CD4-positive, alpha-beta memory T cell (primary cell): ENCODE measurements at regions not wholly inside any gene's neighbourhood (a gene's known extent, or its start where the extent isn't known, plus 50 kb on each side); places are given as distances from the start of the nearest gene placed in this dataset.
"Not testable (repeated sequence)": the region's sequence is repeated elsewhere in the genome, so short reads cannot be mapped to it uniquely, and the experiment has no call there.

Experiments used
- CTCF ChIA-PET: fragments of 350-600 bp; sonication (Branson Sonifier 250); formaldehyde crosslinking; loops from one replicate; lab custom pipeline; 2021; ENCODE audit warnings: inconsistent platforms; ENCODE audit not compliant: partially characterized antibody; lab: Charles Lee
- POLR2A ChIA-PET: fragments of 350-600 bp; sonication (Branson Sonifier 250); formaldehyde crosslinking; loops from one replicate; lab custom pipeline; 2021; ENCODE audit not compliant: partially characterized antibody; lab: Charles Lee
- DNase-seq, 5 donors: peaks; one replicate each; pipeline versions ENCODE4 v3.0.0 to v3.0.0-alpha.2; 2020 to 2022; ENCODE audit warnings: mixed read lengths in 1 of 5
- H3K27ac ChIP-seq: one replicate; pipeline ENCODE4 v1.7.0; 2013; ENCODE audit warnings: low read depth, low read length
- H3K27me3 ChIP-seq: 2 replicates; pipeline ENCODE4 v1.7.0; 2013; ENCODE audit warnings: mild to moderate bottlenecking, low read length, moderate library complexity; ENCODE audit not compliant: insufficient read depth
- H3K36me3 ChIP-seq: 2 replicates; pipeline ENCODE4 v1.7.0; 2013; ENCODE audit warnings: mild to moderate bottlenecking, low read length, moderate library complexity; ENCODE audit not compliant: insufficient read depth
- H3K4me1 ChIP-seq: 2 replicates; pipeline ENCODE4 v1.7.0; 2013; ENCODE audit warnings: mild to moderate bottlenecking, low read length, moderate library complexity; ENCODE audit not compliant: insufficient read depth
- H3K4me3 ChIP-seq, 2 donors: one replicate each; pipeline ENCODE4 v1.7.0; 2013; ENCODE audit warnings: low read length in 2 of 2, mild to moderate bottlenecking in 1 of 2
- H3K9me3 ChIP-seq, 2 donors: one replicate each; pipeline ENCODE4 v1.7.0; 2013; ENCODE audit warnings: low read length in 2 of 2, control low read depth in 1 of 2; ENCODE audit not compliant: control insufficient read depth in 1 of 2
- H3K27ac Mint-ChIP-seq, 7 donors: one replicate each; pipeline ENCODE4 v1.8.0; 2020 to 2021; ENCODE audit warnings: mixed read lengths in 7 of 7, mild to moderate bottlenecking in 6 of 7, inconsistent platforms in 3 of 7, moderate library complexity in 3 of 7
- H3K27me3 Mint-ChIP-seq, 2 donors: one replicate each; pipeline ENCODE4 v1.8.0; 2020 to 2021; ENCODE audit warnings: mixed read lengths in 2 of 2
- H3K36me3 Mint-ChIP-seq, 2 donors: one replicate each; pipeline ENCODE4 v1.8.0; 2020 to 2021; ENCODE audit warnings: mixed read lengths in 2 of 2, inconsistent platforms in 1 of 2, mild to moderate bottlenecking in 1 of 2
- H3K4me1 Mint-ChIP-seq, 4 donors: one replicate each; pipeline ENCODE4 v1.8.0; 2020 to 2021; ENCODE audit warnings: mixed read lengths in 4 of 4, mild to moderate bottlenecking in 1 of 4
- H3K4me3 Mint-ChIP-seq, 8 donors: one replicate each; pipeline ENCODE4 v1.8.0; 2020 to 2021; ENCODE audit warnings: mixed read lengths in 8 of 8, mild to moderate bottlenecking in 7 of 8, moderate library complexity in 6 of 8, inconsistent platforms in 3 of 8
- H3K9me3 Mint-ChIP-seq, 8 donors: one replicate each; pipeline ENCODE4 v1.8.0; 2020 to 2021; ENCODE audit warnings: mixed read lengths in 8 of 8, mild to moderate bottlenecking in 5 of 8, inconsistent platforms in 3 of 8, moderate library complexity in 1 of 8
- intact Hi-C: fragments of 100-400 bp; cut with micrococcal nuclease; formaldehyde crosslinking; loops from one replicate; pipeline ENCODE4 v1.15.1; 2023

DNA sequence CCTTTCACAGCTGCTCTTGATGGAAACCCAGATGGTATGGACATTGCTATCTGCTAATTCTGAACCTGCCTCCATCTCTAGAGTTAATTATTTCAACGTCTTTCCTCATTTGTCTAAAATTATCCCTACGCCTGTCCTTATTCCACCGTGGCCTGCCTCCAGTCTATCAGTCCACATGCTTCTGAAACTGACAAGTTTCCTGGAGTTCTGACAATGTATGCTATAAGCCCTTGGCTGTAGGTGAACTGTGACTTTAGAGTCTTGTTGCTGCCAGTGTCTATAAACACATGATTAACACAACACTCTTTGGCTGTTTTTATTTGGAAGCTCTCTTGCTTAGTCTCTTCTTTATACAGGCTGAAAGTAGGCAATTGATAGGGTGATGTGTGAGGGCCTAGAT, 1052.9 kb downstream of the TMTC2 start:
- Histone ChIP-seq H3K9me3 (no peaks in the 10 kb centered on the region), H3K4me1 (no peaks in the 10 kb centered on the region), H3K27me3 (no peaks in the 10 kb centered on the region), H3K4me3 (no peak overlapping the region), H3K27ac (no peak overlapping the region), H3K36me3 (no peaks in the 10 kb centered on the region)
- Mint-ChIP-seq H3K27ac (no peak overlapping the region), H3K4me1 (no peaks in the 10 kb centered on the region), H3K36me3 (no peaks in the 10 kb centered on the region), H3K27me3 (no peaks in the 10 kb centered on the region), H3K4me3 (no peak overlapping the region), H3K9me3 (peaks cover 0 to 14% (median 7%) of the 10 kb centered on the region in 8 donors)
- CTCF ChIA-PET: no interaction called here
- POLR2A ChIA-PET: no interaction called here
- no peak for DNase-seq
- intact Hi-C loops: no loop called here

DNA sequence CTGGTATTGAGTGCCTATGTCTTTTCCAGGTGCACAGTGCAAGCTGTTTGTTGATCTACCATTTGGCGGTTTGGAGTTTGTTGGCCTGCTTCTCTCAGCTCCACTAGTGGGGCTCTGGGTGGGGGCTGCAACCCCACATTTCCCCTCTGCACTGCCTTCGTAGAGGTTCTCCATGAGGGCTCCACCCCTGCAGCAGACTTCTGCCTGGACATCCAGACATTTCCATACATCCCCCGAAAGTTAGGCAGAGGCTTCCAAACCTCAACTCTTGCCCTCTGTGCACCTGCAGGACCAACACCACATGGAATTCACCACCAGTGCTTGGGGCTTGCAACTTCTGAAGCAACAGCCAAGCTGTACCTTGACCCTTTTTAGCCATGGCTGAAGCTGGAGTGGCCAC, 1024.1 kb downstream of the TMTC2 start:
- intact Hi-C loops: no loop called here
- ChIA-PET CTCF (no interaction called here), POLR2A (no interaction called here)
- H3K9me3 Mint-ChIP-seq: peaks cover 2 to 23% (median 8%) of the 10 kb centered on the region in 8 donors
- no peak overlapping the region for H3K27ac Mint-ChIP-seq
- no peaks in the 10 kb centered on the region for H3K27me3 Mint-ChIP-seq
- no peaks in the 10 kb centered on the region for H3K4me1 ChIP-seq
- no peaks in the 10 kb centered on the region for H3K36me3 ChIP-seq
- no peak overlapping the region for H3K4me3 Mint-ChIP-seq
- H3K36me3 Mint-ChIP-seq: no peaks in the 10 kb centered on the region
- no peak for DNase-seq
- no peak overlapping the region for H3K4me3 ChIP-seq
- H3K9me3 ChIP-seq: no peaks in the 10 kb centered on the region
- no peaks in the 10 kb centered on the region for H3K27me3 ChIP-seq
- H3K27ac ChIP-seq: no peak overlapping the region
- no peaks in the 10 kb centered on the region for H3K4me1 Mint-ChIP-seq

DNA sequence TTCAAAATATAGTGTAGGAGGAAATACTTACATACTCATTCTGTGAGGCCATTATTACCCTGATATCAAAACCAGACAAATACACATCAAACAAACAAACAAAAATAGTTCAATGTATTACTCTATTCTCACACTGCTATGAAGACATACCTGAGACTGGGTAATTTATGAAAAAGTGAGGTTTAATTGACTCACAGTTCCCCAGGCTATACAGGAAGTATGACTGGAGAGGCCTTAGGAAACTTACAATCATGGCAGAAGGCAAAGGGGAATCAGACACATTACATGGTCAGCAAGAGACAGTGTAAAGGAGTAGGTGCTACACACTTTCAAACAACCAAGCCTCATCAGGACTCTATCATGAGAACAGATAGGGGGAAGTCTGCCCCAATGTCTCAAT, 1023.2 kb downstream of the TMTC2 start:
- no peak overlapping the region for H3K27ac Mint-ChIP-seq
- DNase-seq: no peak
- Histone ChIP-seq H3K4me3 (no peak overlapping the region), H3K9me3 (no peaks in the 10 kb centered on the region), H3K27me3 (no peaks in the 10 kb centered on the region), H3K36me3 (no peaks in the 10 kb centered on the region), H3K4me1 (no peaks in the 10 kb centered on the region), H3K27ac (no peak overlapping the region)
- ChIA-PET CTCF (no interaction called here), POLR2A (no interaction called here)
- no peaks in the 10 kb centered on the region for H3K4me1 Mint-ChIP-seq
- no peaks in the 10 kb centered on the region for H3K36me3 Mint-ChIP-seq
- peaks cover 2 to 23% (median 8%) of the 10 kb centered on the region in 8 donors for H3K9me3 Mint-ChIP-seq
- intact Hi-C loops: no loop called here
- H3K4me3 Mint-ChIP-seq: no peak overlapping the region
- H3K27me3 Mint-ChIP-seq: no peaks in the 10 kb centered on the region

DNA sequence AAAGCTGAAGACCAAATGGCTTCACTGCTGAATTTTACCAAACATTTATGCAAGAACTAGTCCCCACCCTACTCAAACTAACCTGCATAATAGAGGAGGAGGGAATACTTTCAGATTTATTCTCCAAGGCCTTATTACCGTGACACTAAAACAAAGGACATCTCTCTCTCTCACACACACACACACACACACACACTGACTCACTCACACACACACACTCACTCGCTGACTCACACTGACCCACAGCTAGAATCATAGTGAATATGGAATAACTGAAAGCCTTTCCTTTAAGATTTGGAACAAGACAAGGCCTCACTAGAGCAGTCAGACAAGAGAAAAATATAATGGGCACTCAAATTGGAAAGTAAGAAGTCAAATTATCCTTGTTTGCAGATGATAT, 1014.1 kb downstream of the TMTC2 start:
- Mint-ChIP-seq H3K4me1 (no peaks in the 10 kb centered on the region), H3K4me3 (no peak overlapping the region), H3K27me3 (peaks cover 0 to 1% of the 10 kb centered on the region in 2 donors), H3K9me3 (peaks cover 0 to 7% (median under 1%) of the 10 kb centered on the region in 8 donors), H3K36me3 (no peaks in the 10 kb centered on the region), H3K27ac (no peak overlapping the region)
- DNase-seq: no peak
- H3K27me3 ChIP-seq: no peaks in the 10 kb centered on the region
- no peaks in the 10 kb centered on the region for H3K4me1 ChIP-seq
- no peaks in the 10 kb centered on the region for H3K36me3 ChIP-seq
- ChIA-PET POLR2A (no interaction called here), CTCF (no interaction called here)
- intact Hi-C loops: no loop called here
- H3K4me3 ChIP-seq: no peak overlapping the region
- H3K27ac ChIP-seq: no peak overlapping the region
- no peaks in the 10 kb centered on the region for H3K9me3 ChIP-seq

DNA sequence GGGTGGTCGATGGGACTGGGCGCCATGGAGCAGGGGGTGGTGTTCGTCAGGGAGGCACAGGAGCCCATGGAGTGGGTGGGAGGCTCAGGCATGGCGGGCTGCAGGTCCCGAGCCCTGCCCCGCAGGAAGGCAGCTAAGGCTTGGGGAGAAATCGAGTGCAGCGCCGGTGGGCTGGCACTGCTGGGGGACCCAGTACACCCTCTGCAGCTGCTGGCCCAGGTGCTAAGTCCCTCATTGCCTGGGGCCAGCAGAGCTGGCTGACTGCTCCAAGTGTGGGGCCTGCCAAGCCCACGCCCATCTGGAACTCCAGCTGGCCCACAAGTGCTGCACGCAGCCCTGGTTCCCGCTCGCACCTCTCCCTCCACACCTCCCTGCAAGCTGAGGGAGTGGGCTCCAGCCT, 1009.6 kb downstream of the TMTC2 start:
- H3K27ac ChIP-seq, H3K27me3 Mint-ChIP-seq, H3K9me3 Mint-ChIP-seq, POLR2A ChIA-PET, H3K36me3 ChIP-seq, H3K27me3 ChIP-seq, H3K36me3 Mint-ChIP-seq, CTCF ChIA-PET, H3K4me1 ChIP-seq, intact Hi-C loops, H3K9me3 ChIP-seq, H3K4me3 Mint-ChIP-seq, H3K4me1 Mint-ChIP-seq, H3K27ac Mint-ChIP-seq, H3K4me3 ChIP-seq, DNase-seq: not testable (repeated sequence)

DNA sequence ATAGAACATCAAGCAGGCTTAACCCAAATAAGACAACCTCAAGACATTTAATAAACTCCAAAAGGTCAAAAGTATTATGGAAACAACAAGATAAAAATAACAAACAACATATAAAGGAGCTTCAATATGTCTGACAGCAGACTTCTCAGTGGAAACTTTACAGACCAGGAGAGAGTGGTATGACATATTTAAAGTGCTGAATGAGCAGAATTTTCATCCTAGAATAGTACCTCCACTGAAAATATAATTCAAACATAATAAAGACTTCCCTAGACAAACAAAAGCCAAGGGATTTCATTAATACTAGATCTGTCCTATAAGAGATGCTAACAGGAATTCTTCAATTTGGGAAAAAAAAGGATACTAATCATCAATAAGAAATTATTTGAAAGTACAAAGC, 1005.0 kb downstream of the TMTC2 start:
- Mint-ChIP-seq H3K9me3 (peaks cover 0 to 6% (median 1%) of the 10 kb centered on the region in 8 donors), H3K4me1 (no peaks in the 10 kb centered on the region), H3K27me3 (no peaks in the 10 kb centered on the region), H3K36me3 (no peaks in the 10 kb centered on the region), H3K4me3 (no peak overlapping the region), H3K27ac (no peak overlapping the region)
- CTCF ChIA-PET: no interaction called here
- intact Hi-C loops: no loop called here
- H3K4me1 ChIP-seq: no peaks in the 10 kb centered on the region
- H3K4me3 ChIP-seq: no peak overlapping the region
- DNase-seq: no peak
- H3K36me3 ChIP-seq: no peaks in the 10 kb centered on the region
- H3K27ac ChIP-seq: no peak overlapping the region
- H3K27me3 ChIP-seq: no peaks in the 10 kb centered on the region
- H3K9me3 ChIP-seq: no peaks in the 10 kb centered on the region
- POLR2A ChIA-PET: no interaction called here

DNA sequence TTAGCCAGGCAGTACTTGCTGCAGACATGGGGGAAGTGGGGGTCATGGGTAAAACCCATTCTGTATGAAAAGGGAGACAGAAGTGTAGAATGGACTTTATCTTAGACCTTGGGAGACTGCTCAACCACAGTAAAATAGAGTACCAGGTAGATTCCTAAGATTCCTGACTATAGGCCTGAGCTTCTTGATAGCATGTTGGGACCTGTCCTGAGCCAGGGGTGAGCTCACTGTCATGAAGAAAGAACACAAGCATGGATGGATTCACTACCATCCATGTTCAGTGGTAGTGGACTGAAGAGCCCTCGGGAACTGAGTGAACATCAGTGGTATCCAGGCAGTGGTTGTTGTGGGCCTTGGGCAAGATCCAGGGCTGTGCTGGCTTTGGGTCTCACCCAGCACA, 1003.8 kb downstream of the TMTC2 start:
- no peaks in the 10 kb centered on the region for H3K27me3 ChIP-seq
- H3K9me3 ChIP-seq: no peaks in the 10 kb centered on the region
- no peaks in the 10 kb centered on the region for H3K4me1 ChIP-seq
- DNase-seq: no peak
- intact Hi-C loops: no loop called here
- ChIA-PET CTCF (no interaction called here), POLR2A (no interaction called here)
- H3K9me3 Mint-ChIP-seq: peaks cover 0 to 6% (median 1%) of the 10 kb centered on the region in 8 donors
- no peaks in the 10 kb centered on the region for H3K36me3 ChIP-seq
- H3K36me3 Mint-ChIP-seq: no peaks in the 10 kb centered on the region
- no peak overlapping the region for H3K4me3 Mint-ChIP-seq
- H3K4me1 Mint-ChIP-seq: no peaks in the 10 kb centered on the region
- no peak overlapping the region for H3K27ac Mint-ChIP-seq
- H3K27me3 Mint-ChIP-seq: no peaks in the 10 kb centered on the region
- no peak overlapping the region for H3K4me3 ChIP-seq
- H3K27ac ChIP-seq: no peak overlapping the region

DNA sequence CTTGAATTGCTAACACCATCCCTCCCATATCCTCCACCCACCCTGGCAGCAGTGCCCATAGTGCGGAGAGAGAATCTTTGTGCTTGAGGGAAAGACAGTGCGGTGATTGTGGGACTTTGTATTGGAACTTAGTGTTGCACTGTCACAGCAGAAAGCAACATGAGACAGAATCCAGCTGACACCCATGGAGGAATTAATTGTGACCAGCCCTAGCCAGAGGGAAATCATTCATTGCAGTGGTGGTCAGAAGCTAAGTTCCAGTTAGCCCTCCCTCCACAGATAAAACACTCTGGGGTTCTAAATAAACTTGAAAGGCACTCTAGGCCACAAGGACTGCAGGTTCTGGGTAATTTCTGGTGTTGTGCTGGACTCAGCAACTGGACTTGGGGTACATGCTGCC, 1002.6 kb downstream of the TMTC2 start:
- Mint-ChIP-seq H3K4me3 (no peak overlapping the region), H3K27ac (no peak overlapping the region), H3K36me3 (no peaks in the 10 kb centered on the region), H3K9me3 (peaks cover 0 to 6% (median 0%) of the 10 kb centered on the region in 8 donors), H3K4me1 (no peaks in the 10 kb centered on the region), H3K27me3 (no peaks in the 10 kb centered on the region)
- no peaks in the 10 kb centered on the region for H3K27me3 ChIP-seq
- H3K4me3 ChIP-seq: no peak overlapping the region
- no peak for DNase-seq
- POLR2A ChIA-PET: no interaction called here
- no peaks in the 10 kb centered on the region for H3K4me1 ChIP-seq
- no peak overlapping the region for H3K27ac ChIP-seq
- H3K36me3 ChIP-seq: no peaks in the 10 kb centered on the region
- no peaks in the 10 kb centered on the region for H3K9me3 ChIP-seq
- CTCF ChIA-PET: no interaction called here
- intact Hi-C loops: no loop called here
